AG04450 (cell line): ENCODE measurements at regions not wholly inside any gene's neighbourhood (a gene's known extent, or its start where the extent isn't known, plus 50 kb on each side); places are given as distances from the start of the nearest gene placed in this dataset.

Source experiments
- CTCF ChIA-PET: fragments of 300-600, 350-600 bp; formaldehyde crosslinking; extraction: SDS; loops from one replicate; lab custom pipeline; 2022; ENCODE audit warnings: antibody characterized with exemption, inconsistent platforms; lab: Charles Lee
- POLR2A ChIA-PET: fragments of 350-600 bp; formaldehyde crosslinking; extraction: SDS; loops from one replicate; lab custom pipeline; 2021; ENCODE audit warnings: antibody characterized with exemption, inconsistent platforms; lab: Yijun Ruan, JAX
- DNase-seq: peaks from one replicate; pipeline ENCODE4 v3.0.0-alpha.2; 2011; ENCODE audit warnings: low read depth, low spot score
- H3K27ac ChIP-seq: one replicate; pipeline ENCODE4 v1.5.1; 2012; ENCODE audit warnings: low read depth, low read length, control low read depth
- H3K27me3 ChIP-seq: one replicate; pipeline ENCODE4 v1.6.0; 2012; ENCODE audit warnings: low read length; ENCODE audit not compliant: control insufficient read depth, insufficient read depth
- H3K4me3 ChIP-seq: 2 replicates; pipeline ENCODE4 v1.5.1; 2011; ENCODE audit warnings: mild to moderate bottlenecking, low read depth, low read length, control low read depth
- H3K9me3 ChIP-seq: 2 replicates; pipeline ENCODE4 v1.5.1; 2012; ENCODE audit warnings: low read length; ENCODE audit not compliant: control insufficient read depth, insufficient read depth
- TF ChIP-seq, protein P1 (sequence below): IDR thresholded peaks from 2 replicates; pipeline ENCODE4 v1.5.1; 2011; ENCODE audit warnings: low read depth, low read length, control low read depth, inconsistent platforms

DNA sequence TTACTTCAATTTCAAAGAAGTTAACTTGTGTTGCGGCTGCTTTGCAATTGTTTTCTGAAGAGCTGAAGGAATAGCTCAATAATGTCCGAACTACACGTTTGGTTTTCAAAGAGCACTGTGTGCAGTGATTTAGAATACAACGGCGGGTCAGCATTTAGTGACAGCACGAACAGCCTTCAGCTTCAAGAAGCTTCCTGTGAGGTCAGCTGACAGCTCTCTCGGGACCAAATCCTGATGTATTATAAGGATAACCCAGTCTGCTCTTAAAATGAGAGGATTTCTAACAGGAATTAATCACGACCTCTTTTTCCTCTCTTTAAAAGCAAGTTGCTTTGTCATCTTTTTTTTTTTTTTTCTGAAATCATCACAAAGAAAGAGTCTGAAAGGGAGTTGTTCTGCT, 97.9 kb upstream of the UNC13C start:
- Histone ChIP-seq H3K27ac (no peak overlapping the region), H3K27me3 (no peaks in the 10 kb centered on the region), H3K4me3 (no peak overlapping the region), H3K9me3 (peaks cover 12% of the 10 kb centered on the region)
- TF ChIP-seq, protein P1, sequence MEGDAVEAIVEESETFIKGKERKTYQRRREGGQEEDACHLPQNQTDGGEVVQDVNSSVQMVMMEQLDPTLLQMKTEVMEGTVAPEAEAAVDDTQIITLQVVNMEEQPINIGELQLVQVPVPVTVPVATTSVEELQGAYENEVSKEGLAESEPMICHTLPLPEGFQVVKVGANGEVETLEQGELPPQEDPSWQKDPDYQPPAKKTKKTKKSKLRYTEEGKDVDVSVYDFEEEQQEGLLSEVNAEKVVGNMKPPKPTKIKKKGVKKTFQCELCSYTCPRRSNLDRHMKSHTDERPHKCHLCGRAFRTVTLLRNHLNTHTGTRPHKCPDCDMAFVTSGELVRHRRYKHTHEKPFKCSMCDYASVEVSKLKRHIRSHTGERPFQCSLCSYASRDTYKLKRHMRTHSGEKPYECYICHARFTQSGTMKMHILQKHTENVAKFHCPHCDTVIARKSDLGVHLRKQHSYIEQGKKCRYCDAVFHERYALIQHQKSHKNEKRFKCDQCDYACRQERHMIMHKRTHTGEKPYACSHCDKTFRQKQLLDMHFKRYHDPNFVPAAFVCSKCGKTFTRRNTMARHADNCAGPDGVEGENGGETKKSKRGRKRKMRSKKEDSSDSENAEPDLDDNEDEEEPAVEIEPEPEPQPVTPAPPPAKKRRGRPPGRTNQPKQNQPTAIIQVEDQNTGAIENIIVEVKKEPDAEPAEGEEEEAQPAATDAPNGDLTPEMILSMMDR = no peak
- POLR2A ChIA-PET = no interaction called here
- DNase-seq = no peak
- CTCF ChIA-PET = interaction anchor here (0.7 to 1.1 kb wide), 2 partner anchors 29 to 296 kb away, joined by 3 read pairs; no protein-coding TSS in a partner anchor

DNA sequence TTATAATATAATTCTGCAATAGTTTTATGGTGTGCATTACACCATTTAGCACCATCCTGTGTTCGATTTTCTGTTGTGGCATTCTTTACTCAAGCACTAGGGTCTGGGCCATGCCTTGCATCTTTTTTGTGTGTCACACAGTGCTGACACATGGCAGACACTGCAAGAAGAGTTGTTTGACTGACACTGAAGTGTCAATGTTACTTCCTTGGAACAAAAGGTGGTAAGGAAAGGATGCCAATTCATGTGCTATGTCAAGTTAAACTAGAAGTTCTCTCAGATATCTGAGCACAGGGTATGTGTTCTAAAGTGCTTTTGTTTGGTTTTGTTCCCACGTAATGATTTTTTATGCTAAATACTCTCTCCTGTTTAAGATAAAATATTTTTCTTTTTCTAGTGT, 102.5 kb upstream of the UNC13C start:
- H3K4me3 ChIP-seq = no peak overlapping the region
- H3K9me3 ChIP-seq = peaks cover 6% of the 10 kb centered on the region
- POLR2A ChIA-PET = no interaction called here
- H3K27ac ChIP-seq = no peak overlapping the region
- CTCF ChIA-PET = no interaction called here
- H3K27me3 ChIP-seq = no peaks in the 10 kb centered on the region
- TF ChIP-seq, protein P1 = no peak
- DNase-seq = no peak

DNA sequence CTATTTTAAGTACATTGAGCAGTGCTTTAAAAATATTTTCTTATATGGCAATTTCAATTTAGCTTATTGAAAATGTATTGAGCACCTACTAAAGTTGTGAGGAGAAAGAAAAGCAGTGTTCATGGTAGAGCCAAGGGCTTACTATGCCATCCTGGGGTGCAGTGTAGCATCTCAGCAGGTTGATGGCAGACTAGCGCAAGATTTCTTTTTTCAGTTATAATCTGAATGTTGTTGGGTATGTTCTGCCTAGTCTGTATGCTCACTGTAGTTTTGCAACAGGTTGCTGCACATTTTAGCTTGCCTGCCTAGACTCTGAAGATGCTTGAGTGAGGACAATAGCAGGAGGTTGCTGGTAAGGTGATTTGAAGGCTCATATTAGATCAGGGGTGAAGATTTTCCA, 103.1 kb upstream of the UNC13C start:
- H3K4me3 ChIP-seq = no peak overlapping the region
- no peak overlapping the region for H3K27ac ChIP-seq
- no peak for DNase-seq
- peaks cover 6% of the 10 kb centered on the region for H3K9me3 ChIP-seq
- ChIA-PET POLR2A (no interaction called here), CTCF (no interaction called here)
- TF ChIP-seq, protein P1 = no peak
- H3K27me3 ChIP-seq = no peaks in the 10 kb centered on the region

DNA sequence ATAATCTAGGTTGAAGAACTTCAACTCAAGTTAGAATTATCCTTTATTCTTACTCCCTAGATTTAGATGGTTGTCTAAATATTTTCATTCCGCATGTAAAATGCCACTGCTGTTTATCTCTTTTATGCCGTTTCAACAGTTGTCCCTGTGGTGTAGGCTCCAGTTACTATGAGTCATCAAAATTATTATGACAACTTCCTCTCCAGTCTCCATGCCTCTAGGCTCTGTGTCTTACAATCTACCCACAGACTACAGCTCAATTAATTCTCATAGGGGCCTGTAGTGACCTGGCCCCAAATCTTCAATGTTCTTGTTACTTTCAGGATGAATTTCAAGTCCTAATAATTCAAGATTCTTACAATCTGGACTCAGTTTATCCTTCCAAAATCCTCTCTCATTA, 105.8 kb upstream of the UNC13C start:
- TF ChIP-seq, protein P1 = no peak
- Histone ChIP-seq H3K27me3 (no peaks in the 10 kb centered on the region), H3K4me3 (no peak overlapping the region), H3K27ac (no peak overlapping the region), H3K9me3 (peaks cover 6% of the 10 kb centered on the region; the same call in 1 of the 2 replicates)
- POLR2A ChIA-PET = no interaction called here
- DNase-seq = no peak
- CTCF ChIA-PET = no interaction called here

DNA sequence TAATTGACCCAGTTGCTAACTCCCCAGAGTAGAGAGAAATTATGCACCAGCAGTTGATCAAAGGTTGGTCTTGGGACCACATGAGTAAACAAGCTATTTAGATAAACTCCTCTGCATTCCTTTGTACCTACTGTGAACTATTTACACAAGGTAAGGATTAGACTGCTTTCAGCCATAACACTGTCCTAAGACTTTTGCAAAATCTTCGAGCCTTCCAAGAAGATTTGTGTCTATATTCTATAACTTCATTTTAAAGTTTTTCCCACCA, 108.5 kb upstream of the UNC13C start:
- Histone ChIP-seq H3K4me3 (no peak overlapping the region), H3K9me3 (peaks cover 6% of the 10 kb centered on the region; the same call in 1 of the 2 replicates), H3K27ac (no peak overlapping the region), H3K27me3 (no peaks in the 10 kb centered on the region)
- TF ChIP-seq, protein P1 = no peak
- DNase-seq = no peak
- ChIA-PET CTCF (no interaction called here), POLR2A (no interaction called here)
